GM12878 (cell line): ENCODE measurements at regions not wholly inside any gene's neighbourhood (a gene's known extent, or its start where the extent isn't known, plus 50 kb on each side); places are given as distances from the start of the nearest gene placed in this dataset.

Experiments
- ATAC-seq: fragments of 200-7000 bp; cut with Tn5 transposase; 3 replicates; pipeline ENCODE4 v1.9.1; 2020; ENCODE audit warnings: mild to moderate bottlenecking, moderate library complexity
- BruUV-seq: library from RNA; stranded (reverse); fragments of 400-500 nt; replicated peaks from 2 replicates; lab custom pipeline; 2021; lab: Mats Ljungman, UMichigan
- CTCF ChIA-PET: fragments of 300-600 bp; sonication (Branson Sonifier 250); formaldehyde crosslinking; extraction: SDS; loops from one replicate; lab custom pipeline; 2021; ENCODE audit warnings: inconsistent platforms; lab: Yijun Ruan, JAX
- POLR2A ChIA-PET: fragments of 350-600 bp; formaldehyde crosslinking; extraction: SDS; loops from one replicate; lab custom pipeline; 2021; ENCODE audit warnings: inconsistent platforms; lab: Charles Lee
- RAD21 ChIA-PET: fragments of 300-600 bp; sonication (Branson Sonifier 250); formaldehyde crosslinking; loops from one replicate; lab custom pipeline; 2023; ENCODE audit warnings: antibody characterized with exemption; ENCODE audit not compliant: unreplicated experiment; lab: Charles Lee
- SMC1A ChIA-PET: fragments of 300-600 bp; sonication (Branson Sonifier 250); formaldehyde crosslinking; loops from one replicate; lab custom pipeline; 2023; ENCODE audit not compliant: unreplicated experiment, uncharacterized antibody; lab: Charles Lee
- DNase-seq: peaks from one replicate; pipeline ENCODE4 v3.0.0-alpha.2; 2011; ENCODE audit warnings: low read depth, low spot score
- FAIRE-seq: peaks from 3 replicates; lab custom pipeline; 2011; peaks lifted over from hg19 to GRCh38; lab: Jason Lieb, UNC
- H2AFZ ChIP-seq: 2 replicates; pipeline ENCODE4 v1.6.0; 2011; ENCODE audit warnings: low read depth, low read length, control low read depth; ENCODE audit not compliant: control insufficient read depth
- H3K27ac ChIP-seq: 2 replicates; pipeline ENCODE4 v1.5.1; 2011; ENCODE audit warnings: control low read depth; ENCODE audit not compliant: control insufficient read depth, insufficient read depth
- H3K27me3 ChIP-seq, 2 experiments: replicated peaks in 1 of 2; 2 replicates each; pipeline versions ENCODE4 v1.6.0 to v1.6.1; 2011; ENCODE audit warnings: low read length in 1 of 2; ENCODE audit not compliant: control insufficient read depth in 2 of 2, insufficient read depth in 2 of 2
- H3K36me3 ChIP-seq, 2 experiments: 2 replicates each; pipeline ENCODE4 v1.5.1; 2011; ENCODE audit warnings: low read length in 1 of 2; ENCODE audit not compliant: control insufficient read depth in 2 of 2, insufficient read depth in 2 of 2
- H3K4me1 ChIP-seq: 2 replicates; pipeline ENCODE4 v1.6.1; 2011; ENCODE audit warnings: mild to moderate bottlenecking, low read length, moderate library complexity, mixed read lengths; ENCODE audit not compliant: control insufficient read depth, insufficient read depth
- H3K4me2 ChIP-seq: 2 replicates; pipeline ENCODE4 v1.6.0; 2011; ENCODE audit warnings: control low read depth; ENCODE audit not compliant: control insufficient read depth, insufficient read depth
- H3K4me3 ChIP-seq: fragments of 200-600 bp; sonication (generic); 2 replicates; pipeline ENCODE4 v1.5.1; 2016
- H3K79me2 ChIP-seq: 2 replicates; pipeline ENCODE4 v1.6.0; 2011; ENCODE audit warnings: low read length; ENCODE audit not compliant: control insufficient read depth, insufficient read depth
- H3K9ac ChIP-seq: 2 replicates; pipeline ENCODE4 v1.8.0; 2011; ENCODE audit warnings: low read length, control low read depth, mixed read lengths; ENCODE audit not compliant: control insufficient read depth, insufficient read depth
- H3K9me3 ChIP-seq: replicated peaks from 3 replicates; pipeline ENCODE4 v1.5.1; 2011; ENCODE audit warnings: mild to moderate bottlenecking, low read length; ENCODE audit not compliant: control insufficient read depth, insufficient read depth
- H4K20me1 ChIP-seq: 2 replicates; pipeline ENCODE4 v1.6.0; 2011; ENCODE audit not compliant: control insufficient read depth, insufficient read depth
- BACH1 ChIP-seq: fragments of 450-650 bp; IDR thresholded peaks from 2 replicates; pipeline ENCODE4 v1.6.1; 2017; ENCODE audit warnings: mild to moderate bottlenecking, borderline replicate concordance
- CHD4 ChIP-seq: fragments of 200-600 bp; sonication (generic); IDR thresholded peaks from 2 replicates; pipeline ENCODE4 v1.6.1; 2016; ENCODE audit warnings: mild to moderate bottlenecking
- CREM ChIP-seq: IDR thresholded peaks from 2 replicates; pipeline ENCODE4 v1.6.1; 2014; ENCODE audit warnings: antibody characterized with exemption, low read depth
- E4F1 ChIP-seq: fragments of 450-650 bp; IDR thresholded peaks from 2 replicates; pipeline ENCODE4 v1.6.1; 2018; ENCODE audit warnings: borderline replicate concordance, mild to moderate bottlenecking; ENCODE audit not compliant: partially characterized antibody
- ELK1 ChIP-seq: IDR thresholded peaks from 2 replicates; pipeline ENCODE4 v1.6.1; 2012; ENCODE audit warnings: low read depth, low read length, improper control_type of control experiment
- ETV6 ChIP-seq, 2 experiments: fragments of 450-650 bp in 1 of 2; IDR thresholded peaks in 1 of 2; conservative IDR thresholded peaks in 1 of 2; 2 replicates each; pipeline ENCODE4 v1.6.1; 2014; ENCODE audit warnings: antibody characterized with exemption in 1 of 2, borderline replicate concordance in 1 of 2, low read depth in 1 of 2, mild to moderate bottlenecking in 1 of 2, moderate library complexity in 1 of 2
- GABPA ChIP-seq: IDR thresholded peaks from 2 replicates; pipeline ENCODE4 v1.6.1; 2014; ENCODE audit warnings: antibody characterized with exemption, low read depth, mild to moderate bottlenecking, inconsistent platforms
- GATAD2B ChIP-seq: fragments of 450-650 bp; conservative IDR thresholded peaks from 2 replicates; pipeline ENCODE4 v1.6.1; 2017; ENCODE audit warnings: low read depth, mild to moderate bottlenecking, moderate library complexity
- RELB ChIP-seq: fragments of 450-650 bp; IDR thresholded peaks from 2 replicates; pipeline ENCODE4 v1.6.1; 2017; ENCODE audit warnings: low read depth, mild to moderate bottlenecking, moderate library complexity
- YY1 ChIP-seq: IDR thresholded peaks from 2 replicates; pipeline ENCODE4 v1.6.1; 2011; ENCODE audit warnings: low read depth, mild to moderate bottlenecking, low read length
- ZNF24 ChIP-seq: fragments of 450-650 bp; IDR thresholded peaks from 2 replicates; pipeline ENCODE4 v1.6.1; 2017; ENCODE audit warnings: antibody characterized with exemption, mild to moderate bottlenecking
- WGBS: methylation state at CpG from one replicate; pipeline ENCODE4 v1.1.6; 2016; ENCODE audit warnings: low lambda C conversion rate; ENCODE audit not compliant: insufficient replicate concordance, insufficient coverage; ENCODE audit errors: missing lambda C conversion rate; 5-methylcytosine and 5-hydroxymethylcytosine counted together
- in situ Hi-C: fragments of 300-500 bp; cut with MboI; formaldehyde crosslinking; loops from 9 replicates; pipeline ENCODE4 v1.14.3; 2018; ENCODE audit warnings: mixed read lengths
- intact Hi-C: fragments of 100-400 bp; cut with micrococcal nuclease; formaldehyde crosslinking; loops from one replicate; pipeline ENCODE4 v1.14.2; 2022; ENCODE audit not compliant: unreplicated experiment
- TF ChIP-seq, protein P1 (sequence below): IDR thresholded peaks from 2 replicates; pipeline ENCODE4 v1.6.1; 2012; ENCODE audit warnings: low read depth, low read length, improper control_type of control experiment
- TF ChIP-seq, protein P2 (sequence below): fragments of 450-650 bp; formaldehyde crosslinking; IDR thresholded peaks from 2 replicates; pipeline ENCODE4 v1.4.0; 2020; ENCODE audit warnings: mild to moderate bottlenecking, moderate library complexity

DNA sequence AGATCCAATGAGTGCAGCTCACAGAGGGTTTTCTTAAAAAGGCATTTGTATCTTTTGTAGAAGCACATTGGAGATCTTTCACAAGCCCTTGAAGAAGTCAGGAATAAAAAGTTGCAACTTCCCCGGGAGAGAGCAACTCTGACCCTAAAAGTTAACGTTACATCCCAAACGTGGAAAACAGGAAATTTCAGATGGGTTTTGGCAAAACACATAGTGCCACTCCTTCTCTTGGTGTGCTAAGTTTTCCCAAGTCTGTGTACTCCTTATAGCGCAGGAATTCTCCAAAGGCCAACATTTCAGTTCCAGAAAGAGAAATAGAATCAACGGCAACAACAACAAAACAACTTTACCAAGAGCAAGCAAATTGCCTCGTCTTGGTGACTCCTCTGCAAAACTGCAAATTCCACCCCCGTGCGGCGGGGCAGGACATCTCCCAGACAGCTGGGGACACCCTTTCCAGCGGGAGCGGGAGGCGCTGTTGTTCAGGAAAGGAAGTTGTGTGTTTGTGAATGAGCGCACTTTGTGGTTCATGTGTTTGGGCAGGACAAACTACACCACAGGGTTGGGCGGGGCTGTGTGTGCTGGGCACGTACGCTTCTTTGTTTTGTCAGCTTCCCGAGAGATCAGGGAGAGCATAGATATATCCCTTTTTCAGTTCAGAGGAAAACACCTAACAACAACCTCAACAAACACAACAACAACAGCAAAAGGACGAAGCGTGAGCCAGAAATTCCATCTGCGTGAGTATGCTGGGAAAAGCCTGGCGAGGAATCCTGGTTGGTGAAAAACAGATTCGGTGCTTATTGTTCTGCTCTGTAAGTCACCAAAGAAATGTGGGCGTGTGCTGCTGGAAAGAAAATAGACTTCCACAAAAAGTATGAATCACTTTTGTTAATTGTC is 294.7 kb upstream of the PITRM1 start:
- Histone ChIP-seq H2AFZ (no peak overlapping the region), H3K4me3 (no peak overlapping the region), H3K9ac (no peak overlapping the region), H3K4me2 (no peak overlapping the region), H3K4me1 (peaks cover 10% of the 10 kb centered on the region), H3K27ac (no peak overlapping the region), H3K9me3 (no peaks in the 10 kb centered on the region), H3K27me3 (no peaks in the 10 kb centered on the region), H3K79me2 (no peaks in the 10 kb centered on the region), H4K20me1 (no peaks in the 10 kb centered on the region), H3K36me3 (no peaks in the 10 kb centered on the region)
- ChIA-PET RAD21 (no interaction called here), POLR2A (no interaction called here), SMC1A (no interaction called here), CTCF (no interaction called here)
- FAIRE-seq, result no peak
- ATAC-seq, result no peak
- in situ Hi-C loops (no loop called here), intact Hi-C loops (no loop called here)
- 76% methylated on average over 23 of the region's 23 CpGs for WGBS
- BruUV-seq, result no TSS peak
- no peak for DNase-seq
- TF ChIP-seq ZNF24, result no peak
- TF ChIP-seq GATAD2B, result no peak
- TF ChIP-seq CHD4, result no peak
- TF ChIP-seq ETV6 (conservative IDR thresholded peaks at IDR 0.05 in 1 of 2, IDR thresholded peaks at IDR 0.05 in 1 of 2; ENCODE audit: borderline replicate concordance in 1 of 2, low read depth in 1 of 2), result no peak
- no peak for TF ChIP-seq YY1
- TF ChIP-seq ELK1, result no peak
- TF ChIP-seq GABPA, result no peak
- TF ChIP-seq CREM, result no peak
- TF ChIP-seq, protein P1, sequence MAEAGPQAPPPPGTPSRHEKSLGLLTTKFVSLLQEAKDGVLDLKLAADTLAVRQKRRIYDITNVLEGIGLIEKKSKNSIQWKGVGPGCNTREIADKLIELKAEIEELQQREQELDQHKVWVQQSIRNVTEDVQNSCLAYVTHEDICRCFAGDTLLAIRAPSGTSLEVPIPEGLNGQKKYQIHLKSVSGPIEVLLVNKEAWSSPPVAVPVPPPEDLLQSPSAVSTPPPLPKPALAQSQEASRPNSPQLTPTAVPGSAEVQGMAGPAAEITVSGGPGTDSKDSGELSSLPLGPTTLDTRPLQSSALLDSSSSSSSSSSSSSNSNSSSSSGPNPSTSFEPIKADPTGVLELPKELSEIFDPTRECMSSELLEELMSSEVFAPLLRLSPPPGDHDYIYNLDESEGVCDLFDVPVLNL, result no peak
- TF ChIP-seq, protein P2, sequence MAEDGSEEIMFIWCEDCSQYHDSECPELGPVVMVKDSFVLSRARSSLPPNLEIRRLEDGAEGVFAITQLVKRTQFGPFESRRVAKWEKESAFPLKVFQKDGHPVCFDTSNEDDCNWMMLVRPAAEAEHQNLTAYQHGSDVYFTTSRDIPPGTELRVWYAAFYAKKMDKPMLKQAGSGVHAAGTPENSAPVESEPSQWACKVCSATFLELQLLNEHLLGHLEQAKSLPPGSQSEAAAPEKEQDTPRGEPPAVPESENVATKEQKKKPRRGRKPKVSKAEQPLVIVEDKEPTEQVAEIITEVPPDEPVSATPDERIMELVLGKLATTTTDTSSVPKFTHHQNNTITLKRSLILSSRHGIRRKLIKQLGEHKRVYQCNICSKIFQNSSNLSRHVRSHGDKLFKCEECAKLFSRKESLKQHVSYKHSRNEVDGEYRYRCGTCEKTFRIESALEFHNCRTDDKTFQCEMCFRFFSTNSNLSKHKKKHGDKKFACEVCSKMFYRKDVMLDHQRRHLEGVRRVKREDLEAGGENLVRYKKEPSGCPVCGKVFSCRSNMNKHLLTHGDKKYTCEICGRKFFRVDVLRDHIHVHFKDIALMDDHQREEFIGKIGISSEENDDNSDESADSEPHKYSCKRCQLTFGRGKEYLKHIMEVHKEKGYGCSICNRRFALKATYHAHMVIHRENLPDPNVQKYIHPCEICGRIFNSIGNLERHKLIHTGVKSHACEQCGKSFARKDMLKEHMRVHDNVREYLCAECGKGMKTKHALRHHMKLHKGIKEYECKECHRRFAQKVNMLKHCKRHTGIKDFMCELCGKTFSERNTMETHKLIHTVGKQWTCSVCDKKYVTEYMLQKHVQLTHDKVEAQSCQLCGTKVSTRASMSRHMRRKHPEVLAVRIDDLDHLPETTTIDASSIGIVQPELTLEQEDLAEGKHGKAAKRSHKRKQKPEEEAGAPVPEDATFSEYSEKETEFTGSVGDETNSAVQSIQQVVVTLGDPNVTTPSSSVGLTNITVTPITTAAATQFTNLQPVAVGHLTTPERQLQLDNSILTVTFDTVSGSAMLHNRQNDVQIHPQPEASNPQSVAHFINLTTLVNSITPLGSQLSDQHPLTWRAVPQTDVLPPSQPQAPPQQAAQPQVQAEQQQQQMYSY (CRISPR knock-in tag), result no peak
- TF ChIP-seq BACH1, result no peak
- TF ChIP-seq RELB, result no peak
- TF ChIP-seq E4F1, result no peak
